ENCODE measurements at regions not wholly inside any gene's neighbourhood (a gene's known extent, or its start where the extent isn't known, plus 50 kb on each side); places are given as distances from the start of the nearest gene placed in this dataset.

GRCh38 chr14:86015941-86016340, 486.0 kb downstream of the FLRT2 start:
- TF ChIP-seq EZH2 (IDR thresholded peaks at IDR 0.05; ENCODE audit: borderline replicate concordance, low read depth, low read length, poor library complexity, severe bottlenecking): no peak
- TF ChIP-seq CTCF (conservative IDR thresholded peaks at IDR 0.05; ENCODE audit: low read depth, low read length): no peak
